ENCODE measurements at regions not wholly inside any gene's neighbourhood (a gene's known extent, or its start where the extent isn't known, plus 50 kb on each side); places are given as distances from the start of the nearest gene placed in this dataset.

DNA sequence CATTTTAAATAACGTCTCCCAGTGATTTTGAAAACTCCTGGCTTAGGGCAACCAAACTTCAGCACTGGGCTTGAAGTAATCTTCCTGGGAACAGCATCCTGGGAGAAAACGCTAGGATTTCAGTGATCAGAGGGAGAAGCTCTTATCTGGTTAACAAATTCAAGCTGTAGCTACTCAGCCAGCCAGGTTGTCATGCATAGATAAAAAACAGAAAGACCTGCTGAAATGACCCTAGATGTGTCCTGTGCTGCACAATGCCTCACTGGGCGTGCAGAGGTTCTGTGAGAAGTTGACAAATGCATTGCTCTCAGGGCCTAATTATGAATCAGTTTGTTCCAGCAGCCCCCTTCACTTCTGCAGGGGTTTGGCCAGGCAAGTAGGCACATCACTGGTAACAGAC is 68.9 kb upstream of the CHCHD3 start:
- H4K20me1 ChIP-seq (ENCODE audit: low read length), result no peaks in the 10 kb centered on the region
- H2AFZ ChIP-seq (ENCODE audit: low read length), result no peak overlapping the region
- intact Hi-C loops (cut with micrococcal nuclease), result no loop called here
- H3K4me1 ChIP-seq (ENCODE audit: insufficient read depth, low read length), result no peaks in the 10 kb centered on the region
- no peaks in the 10 kb centered on the region for H3K9me2 ChIP-seq (replicated peaks; ENCODE audit: low read length)
- no peaks in the 10 kb centered on the region for H3K9me3 ChIP-seq (ENCODE audit: low read length)
- no peak overlapping the region for H3K4me3 ChIP-seq (ENCODE audit: low read length)
- no peaks in the 10 kb centered on the region for H3K79me2 ChIP-seq (ENCODE audit: low read length)
- H3K4me2 ChIP-seq (ENCODE audit: low read length), result no peak overlapping the region
- no TSS peak for BruUV-seq (replicated peaks)
- H3K9ac ChIP-seq (ENCODE audit: low read length), result no peak overlapping the region
- H3F3A ChIP-seq (ENCODE audit: low read length, unreplicated experiment), result no peaks in the 10 kb centered on the region
- ATAC-seq (no peak), DNase-seq (no peak)
- H3K27me3 ChIP-seq (ENCODE audit: low read length), result peaks cover 50% of the 10 kb centered on the region
- no peaks in the 10 kb centered on the region for H3K36me3 ChIP-seq (ENCODE audit: low read depth, low read length)
- POLR2A ChIA-PET (ENCODE audit: unreplicated experiment), result no interaction called here
- CTCF ChIA-PET, result no interaction called here
- no peak for TF ChIP-seq EZH2 (IDR thresholded peaks at IDR 0.05; ENCODE audit: low read length, unreplicated experiment)
- TF ChIP-seq, protein P1, sequence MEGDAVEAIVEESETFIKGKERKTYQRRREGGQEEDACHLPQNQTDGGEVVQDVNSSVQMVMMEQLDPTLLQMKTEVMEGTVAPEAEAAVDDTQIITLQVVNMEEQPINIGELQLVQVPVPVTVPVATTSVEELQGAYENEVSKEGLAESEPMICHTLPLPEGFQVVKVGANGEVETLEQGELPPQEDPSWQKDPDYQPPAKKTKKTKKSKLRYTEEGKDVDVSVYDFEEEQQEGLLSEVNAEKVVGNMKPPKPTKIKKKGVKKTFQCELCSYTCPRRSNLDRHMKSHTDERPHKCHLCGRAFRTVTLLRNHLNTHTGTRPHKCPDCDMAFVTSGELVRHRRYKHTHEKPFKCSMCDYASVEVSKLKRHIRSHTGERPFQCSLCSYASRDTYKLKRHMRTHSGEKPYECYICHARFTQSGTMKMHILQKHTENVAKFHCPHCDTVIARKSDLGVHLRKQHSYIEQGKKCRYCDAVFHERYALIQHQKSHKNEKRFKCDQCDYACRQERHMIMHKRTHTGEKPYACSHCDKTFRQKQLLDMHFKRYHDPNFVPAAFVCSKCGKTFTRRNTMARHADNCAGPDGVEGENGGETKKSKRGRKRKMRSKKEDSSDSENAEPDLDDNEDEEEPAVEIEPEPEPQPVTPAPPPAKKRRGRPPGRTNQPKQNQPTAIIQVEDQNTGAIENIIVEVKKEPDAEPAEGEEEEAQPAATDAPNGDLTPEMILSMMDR (conservative IDR thresholded peaks at IDR 0.05; ENCODE audit: low read depth, low read length), result no peak
- no peak for TF ChIP-seq EZH2phosphoT487 (IDR thresholded peaks at IDR 0.05; ENCODE audit: borderline replicate concordance, low read length)
- no peak overlapping the region for H3K27ac ChIP-seq (ENCODE audit: low read length)

- no peak for TF ChIP-seq EZH2 (IDR thresholded peaks at IDR 0.05; ENCODE audit: low read length, unreplicated experiment)
- TF ChIP-seq, protein P1 (conservative IDR thresholded peaks at IDR 0.05; ENCODE audit: low read depth, low read length), result no peak
- TF ChIP-seq EZH2phosphoT487 (IDR thresholded peaks at IDR 0.05; ENCODE audit: borderline replicate concordance, low read length), result no peak
- Histone ChIP-seq H3K36me3 (ENCODE audit: low read depth, low read length) (no peaks in the 10 kb centered on the region), H3K27me3 (ENCODE audit: low read length) (peaks cover 37% of the 10 kb centered on the region), H3K4me1 (ENCODE audit: insufficient read depth, low read length) (no peaks in the 10 kb centered on the region), H2AFZ (ENCODE audit: low read length) (no peak overlapping the region), H4K20me1 (ENCODE audit: low read length) (no peaks in the 10 kb centered on the region), H3K79me2 (ENCODE audit: low read length) (no peaks in the 10 kb centered on the region), H3K9me3 (ENCODE audit: low read length) (no peaks in the 10 kb centered on the region), H3K4me2 (ENCODE audit: low read length) (no peak overlapping the region), H3K4me3 (ENCODE audit: low read length) (no peak overlapping the region), H3K9ac (ENCODE audit: low read length) (no peak overlapping the region), H3F3A (ENCODE audit: low read length, unreplicated experiment) (no peaks in the 10 kb centered on the region), H3K27ac (ENCODE audit: low read length) (no peak overlapping the region), H3K9me2 (replicated peaks; ENCODE audit: low read length) (no peaks in the 10 kb centered on the region)
- CTCF ChIA-PET, result no interaction called here
- ATAC-seq (no peak), DNase-seq (no peak)
- intact Hi-C loops (cut with micrococcal nuclease), result no loop called here
- POLR2A ChIA-PET (ENCODE audit: unreplicated experiment), result no interaction called here
- BruUV-seq (replicated peaks), result no TSS peak
Measured at GRCh38 chr7:133152875-133153274, 71.0 kb upstream of the CHCHD3 start.

- H3K4me2 ChIP-seq (ENCODE audit: low read length), result no peak overlapping the region
- BruUV-seq (replicated peaks), result no TSS peak
- no peak overlapping the region for H3K9ac ChIP-seq (ENCODE audit: low read length)
- POLR2A ChIA-PET (ENCODE audit: unreplicated experiment), result no interaction called here
- no peaks in the 10 kb centered on the region for H4K20me1 ChIP-seq (ENCODE audit: low read length)
- peaks cover 19% of the 10 kb centered on the region for H3K27me3 ChIP-seq (ENCODE audit: low read length)
- intact Hi-C loops (cut with micrococcal nuclease), result no loop called here
- CTCF ChIA-PET, result no interaction called here
- no peaks in the 10 kb centered on the region for H3K79me2 ChIP-seq (ENCODE audit: low read length)
- H3K27ac ChIP-seq (ENCODE audit: low read length), result no peak overlapping the region
- no peak overlapping the region for H2AFZ ChIP-seq (ENCODE audit: low read length)
- TF ChIP-seq EZH2phosphoT487 (IDR thresholded peaks at IDR 0.05; ENCODE audit: borderline replicate concordance, low read length), result no peak
- TF ChIP-seq, protein P1 (conservative IDR thresholded peaks at IDR 0.05; ENCODE audit: low read depth, low read length), result no peak
- TF ChIP-seq EZH2 (IDR thresholded peaks at IDR 0.05; ENCODE audit: low read length, unreplicated experiment), result no peak
- no peaks in the 10 kb centered on the region for H3K9me3 ChIP-seq (ENCODE audit: low read length)
- DNase-seq, result no peak
- H3K9me2 ChIP-seq (replicated peaks; ENCODE audit: low read length), result no peaks in the 10 kb centered on the region
- H3K4me3 ChIP-seq (ENCODE audit: low read length), result no peak overlapping the region
- no peak for ATAC-seq
- H3K36me3 ChIP-seq (ENCODE audit: low read depth, low read length), result no peaks in the 10 kb centered on the region
- H3F3A ChIP-seq (ENCODE audit: low read length, unreplicated experiment), result no peaks in the 10 kb centered on the region
- H3K4me1 ChIP-seq (ENCODE audit: insufficient read depth, low read length), result no peaks in the 10 kb centered on the region
Measured at GRCh38 chr7:133155146-133155545, 73.3 kb upstream of the CHCHD3 start.

All from PC-3 (cell line).